ENCODE measurements at regions not wholly inside any gene's neighbourhood (a gene's known extent, or its start where the extent isn't known, plus 50 kb on each side); places are given as distances from the start of the nearest gene placed in this dataset.

DNA sequence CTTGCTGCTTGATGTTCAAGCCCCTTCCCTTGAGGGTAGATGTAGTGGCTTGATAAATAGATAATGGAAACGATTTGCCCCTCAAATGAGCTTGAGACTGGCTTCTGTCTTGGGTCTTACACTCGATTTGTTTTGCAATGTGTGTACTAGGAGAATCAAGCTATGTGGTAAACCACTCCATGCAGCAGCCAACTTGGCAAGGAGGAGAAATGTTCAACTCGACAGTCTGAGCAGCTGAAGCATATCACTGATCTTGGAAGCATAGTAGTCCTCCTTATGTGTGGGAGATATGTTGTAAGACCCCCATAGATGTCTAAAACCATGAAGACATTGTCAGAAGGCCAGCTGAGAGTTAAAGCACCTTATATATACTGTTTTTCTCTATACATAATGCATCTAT lies 125.3 kb downstream of the CCNG2 start:
- no peak overlapping the region for H3K9ac ChIP-seq
- H3K4me1 ChIP-seq (ENCODE audit: control insufficient read depth in 1 of 2, insufficient read depth in 2 of 2, low read depth in 1 of 2, low read length in 1 of 2) = no peaks in the 10 kb centered on the region
- H3F3A ChIP-seq (replicated peaks; ENCODE audit: insufficient read depth) = no peaks in the 10 kb centered on the region
- H3K79me2 ChIP-seq (ENCODE audit: insufficient read depth) = no peaks in the 10 kb centered on the region
- no peaks in the 10 kb centered on the region for H3K9me3 ChIP-seq
- H3K4me2 ChIP-seq = no peak overlapping the region
- H3K36me3 ChIP-seq (replicated peaks in 1 of 2; ENCODE audit: control insufficient read depth in 1 of 2, insufficient read depth in 2 of 2, low read length in 1 of 2) = no peaks in the 10 kb centered on the region
- H4K20me1 ChIP-seq (ENCODE audit: insufficient read depth) = no peaks in the 10 kb centered on the region
- ChIA-PET CTCF (no interaction called here), POLR2A (no interaction called here)
- H2AFZ ChIP-seq (ENCODE audit: low read depth) = no peak overlapping the region
- WGBS (ENCODE audit: low lambda C conversion rate) = 0% methylated on average over 3 of the region's 3 CpGs
- H3K9me2 ChIP-seq = no peaks in the 10 kb centered on the region
- H3K27ac ChIP-seq (ENCODE audit: low read depth in 2 of 2, low read length in 1 of 2) = no peak overlapping the region
- TF ChIP-seq TAF1 (IDR thresholded peaks at IDR 0.05; ENCODE audit: borderline replicate concordance, low read depth, low read length) (no peak), SMC3 (IDR thresholded peaks at IDR 0.05; ENCODE audit: low read depth, low read length) (no peak), RCOR1 (IDR thresholded peaks at IDR 0.05; ENCODE audit: low read length) (no peak)
- TF ChIP-seq, protein P1, sequence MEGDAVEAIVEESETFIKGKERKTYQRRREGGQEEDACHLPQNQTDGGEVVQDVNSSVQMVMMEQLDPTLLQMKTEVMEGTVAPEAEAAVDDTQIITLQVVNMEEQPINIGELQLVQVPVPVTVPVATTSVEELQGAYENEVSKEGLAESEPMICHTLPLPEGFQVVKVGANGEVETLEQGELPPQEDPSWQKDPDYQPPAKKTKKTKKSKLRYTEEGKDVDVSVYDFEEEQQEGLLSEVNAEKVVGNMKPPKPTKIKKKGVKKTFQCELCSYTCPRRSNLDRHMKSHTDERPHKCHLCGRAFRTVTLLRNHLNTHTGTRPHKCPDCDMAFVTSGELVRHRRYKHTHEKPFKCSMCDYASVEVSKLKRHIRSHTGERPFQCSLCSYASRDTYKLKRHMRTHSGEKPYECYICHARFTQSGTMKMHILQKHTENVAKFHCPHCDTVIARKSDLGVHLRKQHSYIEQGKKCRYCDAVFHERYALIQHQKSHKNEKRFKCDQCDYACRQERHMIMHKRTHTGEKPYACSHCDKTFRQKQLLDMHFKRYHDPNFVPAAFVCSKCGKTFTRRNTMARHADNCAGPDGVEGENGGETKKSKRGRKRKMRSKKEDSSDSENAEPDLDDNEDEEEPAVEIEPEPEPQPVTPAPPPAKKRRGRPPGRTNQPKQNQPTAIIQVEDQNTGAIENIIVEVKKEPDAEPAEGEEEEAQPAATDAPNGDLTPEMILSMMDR (IDR thresholded peaks at IDR 0.05) = no peak
- TF ChIP-seq, protein P2, sequence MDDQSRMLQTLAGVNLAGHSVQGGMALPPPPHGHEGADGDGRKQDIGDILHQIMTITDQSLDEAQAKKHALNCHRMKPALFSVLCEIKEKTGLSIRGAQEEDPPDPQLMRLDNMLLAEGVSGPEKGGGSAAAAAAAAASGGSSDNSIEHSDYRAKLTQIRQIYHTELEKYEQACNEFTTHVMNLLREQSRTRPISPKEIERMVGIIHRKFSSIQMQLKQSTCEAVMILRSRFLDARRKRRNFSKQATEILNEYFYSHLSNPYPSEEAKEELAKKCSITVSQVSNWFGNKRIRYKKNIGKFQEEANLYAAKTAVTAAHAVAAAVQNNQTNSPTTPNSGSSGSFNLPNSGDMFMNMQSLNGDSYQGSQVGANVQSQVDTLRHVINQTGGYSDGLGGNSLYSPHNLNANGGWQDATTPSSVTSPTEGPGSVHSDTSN (IDR thresholded peaks at IDR 0.05) = no peak
- no peak for DNase-seq
- H3K27me3 ChIP-seq (ENCODE audit: insufficient read depth) = no peaks in the 10 kb centered on the region
- no peak overlapping the region for H3K4me3 ChIP-seq (ENCODE audit: low read depth in 2 of 2, low read length in 1 of 2)

DNA sequence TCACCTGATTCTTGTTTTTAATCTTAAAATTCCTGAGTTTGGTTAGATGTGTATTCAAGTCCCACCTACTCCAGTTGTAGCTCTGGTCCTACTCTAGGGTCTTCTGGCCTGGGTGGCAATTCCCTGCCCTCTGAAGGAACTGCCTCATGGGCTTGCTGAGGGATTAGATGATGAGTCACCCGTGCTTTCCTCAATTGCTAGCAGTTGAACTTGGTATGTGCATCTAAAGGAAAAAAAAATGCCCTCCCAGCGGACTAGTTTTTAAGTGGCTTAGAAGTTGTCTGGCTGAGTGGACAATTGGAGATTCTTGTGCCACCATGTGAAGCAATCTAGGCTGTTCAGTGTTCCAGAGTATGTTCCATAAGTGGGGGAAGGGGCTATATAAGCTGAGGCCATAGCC lies 127.0 kb downstream of the CCNG2 start:
- 0% methylated on average over 2 of the region's 2 CpGs for WGBS (ENCODE audit: low lambda C conversion rate)
- H3K4me3 ChIP-seq (ENCODE audit: low read depth in 2 of 2, low read length in 1 of 2) = no peak overlapping the region
- no peaks in the 10 kb centered on the region for H3K9me3 ChIP-seq
- no peak for TF ChIP-seq FOXM1 (IDR thresholded peaks at IDR 0.05; ENCODE audit: low read depth)
- TF ChIP-seq SIN3A (IDR thresholded peaks at IDR 0.05; ENCODE audit: borderline replicate concordance, low read depth, low read length) = no peak
- TF ChIP-seq, protein P3, sequence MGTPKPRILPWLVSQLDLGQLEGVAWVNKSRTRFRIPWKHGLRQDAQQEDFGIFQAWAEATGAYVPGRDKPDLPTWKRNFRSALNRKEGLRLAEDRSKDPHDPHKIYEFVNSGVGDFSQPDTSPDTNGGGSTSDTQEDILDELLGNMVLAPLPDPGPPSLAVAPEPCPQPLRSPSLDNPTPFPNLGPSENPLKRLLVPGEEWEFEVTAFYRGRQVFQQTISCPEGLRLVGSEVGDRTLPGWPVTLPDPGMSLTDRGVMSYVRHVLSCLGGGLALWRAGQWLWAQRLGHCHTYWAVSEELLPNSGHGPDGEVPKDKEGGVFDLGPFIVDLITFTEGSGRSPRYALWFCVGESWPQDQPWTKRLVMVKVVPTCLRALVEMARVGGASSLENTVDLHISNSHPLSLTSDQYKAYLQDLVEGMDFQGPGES (IDR thresholded peaks at IDR 0.05; ENCODE audit: low read depth, low read length) = no peak
- no peak for TF ChIP-seq TAF1 (IDR thresholded peaks at IDR 0.05; ENCODE audit: borderline replicate concordance, low read depth, low read length)
- TF ChIP-seq NRF1 (IDR thresholded peaks at IDR 0.05; ENCODE audit: low read depth, low read length) = no peak
- ChIA-PET CTCF (no interaction called here), POLR2A (no interaction called here)
- H3K36me3 ChIP-seq (replicated peaks in 1 of 2; ENCODE audit: control insufficient read depth in 1 of 2, insufficient read depth in 2 of 2, low read length in 1 of 2) = no peaks in the 10 kb centered on the region
- no peak overlapping the region for H2AFZ ChIP-seq (ENCODE audit: low read depth)
- no peaks in the 10 kb centered on the region for H3K79me2 ChIP-seq (ENCODE audit: insufficient read depth)
- H3K27me3 ChIP-seq (ENCODE audit: insufficient read depth) = no peaks in the 10 kb centered on the region
- H3F3A ChIP-seq (replicated peaks; ENCODE audit: insufficient read depth) = no peaks in the 10 kb centered on the region
- DNase-seq = no peak
- H3K27ac ChIP-seq (ENCODE audit: low read depth in 2 of 2, low read length in 1 of 2) = no peak overlapping the region
- H4K20me1 ChIP-seq (ENCODE audit: insufficient read depth) = no peaks in the 10 kb centered on the region
- no peak overlapping the region for H3K4me2 ChIP-seq
- no peaks in the 10 kb centered on the region for H3K4me1 ChIP-seq (ENCODE audit: control insufficient read depth in 1 of 2, insufficient read depth in 2 of 2, low read depth in 1 of 2, low read length in 1 of 2)
- H3K9ac ChIP-seq = no peak overlapping the region
- no peaks in the 10 kb centered on the region for H3K9me2 ChIP-seq

Measured in SK-N-SH (cell line).